GM21786 (cell line): ENCODE measurements at regions not wholly inside any gene's neighbourhood (a gene's known extent, or its start where the extent isn't known, plus 50 kb on each side); places are given as distances from the start of the nearest gene placed in this dataset.
"Not testable (repeated sequence)": the region's sequence is repeated elsewhere in the genome, so short reads cannot be mapped to it uniquely, and the experiment has no call there.

Experiments
- ATAC-seq: cut with Tn5 transposase; IDR thresholded peaks from one replicate; pipeline ENCODE4 v1.9.1; 2021; ENCODE audit not compliant: unreplicated experiment

- no peak for ATAC-seq
Measured at GRCh38 chr20:5393218-5393870, 76.6 kb upstream of the PROKR2 start.

- ATAC-seq = no peak
Measured at GRCh38 chr20:5390720-5391119, 74.0 kb upstream of the PROKR2 start.

- ATAC-seq = not testable (repeated sequence)
Measured at GRCh38 chr20:5386846-5387245, 70.1 kb upstream of the PROKR2 start.

- ATAC-seq = not testable (repeated sequence)
Measured at GRCh38 chr20:5381527-5381926, 64.8 kb upstream of the PROKR2 start.

GRCh38 chr20:5377484-5377883 is 60.7 kb upstream of the PROKR2 start:
- no peak for ATAC-seq

- no peak for ATAC-seq
Measured at GRCh38 chr20:5376228-5376627, 59.5 kb upstream of the PROKR2 start.

- ATAC-seq = no peak
Measured at GRCh38 chr20:5374171-5374570, 57.4 kb upstream of the PROKR2 start.

GRCh38 chr20:5372371-5372770 is 55.6 kb upstream of the PROKR2 start:
- no peak for ATAC-seq

GRCh38 chr20:5369629-5370028 is 52.9 kb upstream of the PROKR2 start:
- ATAC-seq = no peak
